Stimulated activated CD8-positive, alpha-beta memory T cell treated with anti-CD3 and anti-CD28 coated beads, Interleukin-15, amount 100 ng/mL, for 1 hour (primary cell): ENCODE measurements at regions not wholly inside any gene's neighbourhood (a gene's known extent, or its start where the extent isn't known, plus 50 kb on each side); places are given as distances from the start of the nearest gene placed in this dataset.

Experiments used
- DNase-seq: peaks from one replicate; pipeline ENCODE4 v3.0.0-alpha.2; 2020; ENCODE audit warnings: low read depth

- no peak for DNase-seq
Measured at GRCh38 chr5:99122976-99123375, 194.2 kb upstream of the CHD1 start.

- DNase-seq, result no peak
Measured at GRCh38 chr5:99119326-99119725, 190.5 kb upstream of the CHD1 start.

- no peak for DNase-seq
Measured at GRCh38 chr5:99116526-99116925, 187.7 kb upstream of the CHD1 start.

GRCh38 chr5:99109894-99110293 lies 181.1 kb upstream of the CHD1 start:
- no peak for DNase-seq

GRCh38 chr5:99105216-99105615 lies 176.4 kb upstream of the CHD1 start:
- DNase-seq, result no peak

- no peak for DNase-seq
Measured at GRCh38 chr5:99104538-99105132, 175.8 kb upstream of the CHD1 start.

- DNase-seq, result no peak
Measured at GRCh38 chr5:99102073-99102697, 173.4 kb upstream of the CHD1 start.

- no peak for DNase-seq
Measured at GRCh38 chr5:99099691-99100090, 170.9 kb upstream of the CHD1 start.

- no peak for DNase-seq
Measured at GRCh38 chr5:99089822-99090549, 161.2 kb upstream of the CHD1 start.

GRCh38 chr5:99088309-99088708 lies 159.5 kb upstream of the CHD1 start:
- no peak for DNase-seq

- no peak for DNase-seq
Measured at GRCh38 chr5:99083197-99083596, 154.4 kb upstream of the CHD1 start.

- DNase-seq, result no peak
Measured at GRCh38 chr5:99081711-99082110, 152.9 kb upstream of the CHD1 start.

GRCh38 chr5:99076723-99077640 lies 148.2 kb upstream of the CHD1 start:
- no peak for DNase-seq

GRCh38 chr5:99072846-99073245 lies 144.0 kb upstream of the CHD1 start:
- no peak for DNase-seq

- DNase-seq, result no peak
Measured at GRCh38 chr5:99070822-99071221, 142.0 kb upstream of the CHD1 start.

- DNase-seq, result no peak
Measured at GRCh38 chr5:99070362-99070761, 141.6 kb upstream of the CHD1 start.

GRCh38 chr5:99068944-99069650 lies 140.3 kb upstream of the CHD1 start:
- DNase-seq, result no peak

- no peak for DNase-seq
Measured at GRCh38 chr5:99063737-99064136, 134.9 kb upstream of the CHD1 start.

- DNase-seq, result no peak
Measured at GRCh38 chr5:99061711-99062110, 132.9 kb upstream of the CHD1 start.

- no peak for DNase-seq
Measured at GRCh38 chr5:99061299-99061698, 132.5 kb upstream of the CHD1 start.

GRCh38 chr5:99060306-99061261 lies 131.8 kb upstream of the CHD1 start:
- peak; percentile 87 for DNase-seq
